ENCODE measurements at regions not wholly inside any gene's neighbourhood (a gene's known extent, or its start where the extent isn't known, plus 50 kb on each side); places are given as distances from the start of the nearest gene placed in this dataset.

GRCh38 chr10:83862723-83863122 is 276.6 kb upstream of the GHITM start:
- Mint-ChIP-seq H3K36me3 (ENCODE audit: low read depth) (no peaks in the 10 kb centered on the region), H3K4me1 (ENCODE audit: low read depth) (no peaks in the 10 kb centered on the region), H3K27ac (no peak overlapping the region), H3K27me3 (ENCODE audit: insufficient read depth) (no peaks in the 10 kb centered on the region), H3K9me3 (peaks cover 18% of the 10 kb centered on the region), H3K4me3 (no peak overlapping the region)
- TF ChIP-seq, protein P1, sequence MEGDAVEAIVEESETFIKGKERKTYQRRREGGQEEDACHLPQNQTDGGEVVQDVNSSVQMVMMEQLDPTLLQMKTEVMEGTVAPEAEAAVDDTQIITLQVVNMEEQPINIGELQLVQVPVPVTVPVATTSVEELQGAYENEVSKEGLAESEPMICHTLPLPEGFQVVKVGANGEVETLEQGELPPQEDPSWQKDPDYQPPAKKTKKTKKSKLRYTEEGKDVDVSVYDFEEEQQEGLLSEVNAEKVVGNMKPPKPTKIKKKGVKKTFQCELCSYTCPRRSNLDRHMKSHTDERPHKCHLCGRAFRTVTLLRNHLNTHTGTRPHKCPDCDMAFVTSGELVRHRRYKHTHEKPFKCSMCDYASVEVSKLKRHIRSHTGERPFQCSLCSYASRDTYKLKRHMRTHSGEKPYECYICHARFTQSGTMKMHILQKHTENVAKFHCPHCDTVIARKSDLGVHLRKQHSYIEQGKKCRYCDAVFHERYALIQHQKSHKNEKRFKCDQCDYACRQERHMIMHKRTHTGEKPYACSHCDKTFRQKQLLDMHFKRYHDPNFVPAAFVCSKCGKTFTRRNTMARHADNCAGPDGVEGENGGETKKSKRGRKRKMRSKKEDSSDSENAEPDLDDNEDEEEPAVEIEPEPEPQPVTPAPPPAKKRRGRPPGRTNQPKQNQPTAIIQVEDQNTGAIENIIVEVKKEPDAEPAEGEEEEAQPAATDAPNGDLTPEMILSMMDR (IDR thresholded peaks at IDR 0.05) = no peak
- DNase-seq = no peak

- TF ChIP-seq, protein P1 (IDR thresholded peaks at IDR 0.05) = no peak
- no peak overlapping the region for H3K27ac Mint-ChIP-seq
- H3K4me3 Mint-ChIP-seq = no peak overlapping the region
- no peaks in the 10 kb centered on the region for H3K27me3 Mint-ChIP-seq (ENCODE audit: insufficient read depth)
- no peaks in the 10 kb centered on the region for H3K4me1 Mint-ChIP-seq (ENCODE audit: low read depth)
- peaks cover 18% of the 10 kb centered on the region for H3K9me3 Mint-ChIP-seq
- no peaks in the 10 kb centered on the region for H3K36me3 Mint-ChIP-seq (ENCODE audit: low read depth)
- DNase-seq = no peak
Observed at GRCh38 chr10:83863283-83863966, 275.9 kb upstream of the GHITM start.

- Mint-ChIP-seq H3K4me3 (no peak overlapping the region), H3K9me3 (peaks cover 11% of the 10 kb centered on the region; the same call in 1 of the 2 replicates), H3K27ac (no peak overlapping the region), H3K36me3 (ENCODE audit: low read depth) (no peaks in the 10 kb centered on the region), H3K4me1 (ENCODE audit: low read depth) (no peaks in the 10 kb centered on the region), H3K27me3 (ENCODE audit: insufficient read depth) (no peaks in the 10 kb centered on the region)
- TF ChIP-seq, protein P1 (IDR thresholded peaks at IDR 0.05) = no peak
- no peak for DNase-seq
Observed at GRCh38 chr10:83869898-83870297, 269.4 kb upstream of the GHITM start.

GRCh38 chr10:83871187-83872081 is 267.9 kb upstream of the GHITM start:
- peak; percentile 42 for DNase-seq

GRCh38 chr10:83880252-83880791 is 259.0 kb upstream of the GHITM start:
- no peaks in the 10 kb centered on the region for H3K4me1 Mint-ChIP-seq (ENCODE audit: low read depth)
- DNase-seq = no peak
- no peak overlapping the region for H3K4me3 Mint-ChIP-seq
- H3K27ac Mint-ChIP-seq = no peak overlapping the region
- no peaks in the 10 kb centered on the region for H3K27me3 Mint-ChIP-seq (ENCODE audit: insufficient read depth)
- H3K36me3 Mint-ChIP-seq (ENCODE audit: low read depth) = no peaks in the 10 kb centered on the region
- H3K9me3 Mint-ChIP-seq = peaks cover 11% of the 10 kb centered on the region
- TF ChIP-seq, protein P1 (IDR thresholded peaks at IDR 0.05) = no peak

More at GRCh38 chr10:83871187-83872081, 267.9 kb upstream of the GHITM start:
- H3K4me3 Mint-ChIP-seq = no peak overlapping the region
- no peaks in the 10 kb centered on the region for H3K27me3 Mint-ChIP-seq (ENCODE audit: insufficient read depth)
- no peak overlapping the region for H3K27ac Mint-ChIP-seq
- H3K9me3 Mint-ChIP-seq = peaks cover 4% of the 10 kb centered on the region; the same call in 1 of the 2 replicates
- H3K4me1 Mint-ChIP-seq (ENCODE audit: low read depth) = no peaks in the 10 kb centered on the region
- TF ChIP-seq, protein P1 (IDR thresholded peaks at IDR 0.05) = peak; percentile 95
- H3K36me3 Mint-ChIP-seq (ENCODE audit: low read depth) = no peaks in the 10 kb centered on the region
